Ramos (cell line): ENCODE measurements at regions not wholly inside any gene's neighbourhood (a gene's known extent, or its start where the extent isn't known, plus 50 kb on each side); places are given as distances from the start of the nearest gene placed in this dataset.
"Not testable (repeated sequence)": the region's sequence is repeated elsewhere in the genome, so short reads cannot be mapped to it uniquely, and the experiment has no call there.

Experiments
- in situ Hi-C: fragments of 300-500 bp; cut with MboI; formaldehyde crosslinking; loops from one replicate; pipeline ENCODE4 v1.14.3; 2022; ENCODE audit warnings: low sequenced_read_pairs; ENCODE audit not compliant: unreplicated experiment

GRCh38 chr15:69861331-69862171, 236.2 kb downstream of the TLE3 start:
- in situ Hi-C loops, result no loop called here

- in situ Hi-C loops, result no loop called here
These were observed 235.2 kb downstream of the TLE3 start for GRCh38 chr15:69862540-69862939.

GRCh38 chr15:69863446-69863845, 234.3 kb downstream of the TLE3 start:
- in situ Hi-C loops, result no loop called here

GRCh38 chr15:69865369-69865768, 232.3 kb downstream of the TLE3 start:
- in situ Hi-C loops, result no loop called here

GRCh38 chr15:69868756-69869155, 229.0 kb downstream of the TLE3 start:
- in situ Hi-C loops, result no loop called here

GRCh38 chr15:69869291-69869690, 228.4 kb downstream of the TLE3 start:
- in situ Hi-C loops, result no loop called here

GRCh38 chr15:69869881-69870505, 227.7 kb downstream of the TLE3 start:
- in situ Hi-C loops, result no loop called here

GRCh38 chr15:69871511-69872134, 226.1 kb downstream of the TLE3 start:
- in situ Hi-C loops, result no loop called here

GRCh38 chr15:69873807-69874206, 223.9 kb downstream of the TLE3 start:
- in situ Hi-C loops, result no loop called here

- in situ Hi-C loops, result no loop called here
These were observed 223.4 kb downstream of the TLE3 start for GRCh38 chr15:69874321-69874720.

GRCh38 chr15:69876064-69876940, 221.4 kb downstream of the TLE3 start:
- in situ Hi-C loops, result no loop called here

- in situ Hi-C loops, result not testable (repeated sequence)
These were observed 217.8 kb downstream of the TLE3 start for GRCh38 chr15:69879963-69880362.

- in situ Hi-C loops, result no loop called here
These were observed 217.0 kb downstream of the TLE3 start for GRCh38 chr15:69880571-69881301.

GRCh38 chr15:69881302-69881670, 216.4 kb downstream of the TLE3 start:
- in situ Hi-C loops, result no loop called here

GRCh38 chr15:69881766-69882165, 216.0 kb downstream of the TLE3 start:
- in situ Hi-C loops, result no loop called here

GRCh38 chr15:69883306-69883705, 214.4 kb downstream of the TLE3 start:
- in situ Hi-C loops, result no loop called here

- in situ Hi-C loops, result no loop called here
These were observed 212.4 kb downstream of the TLE3 start for GRCh38 chr15:69885173-69885955.

GRCh38 chr15:69887009-69887408, 210.7 kb downstream of the TLE3 start:
- in situ Hi-C loops, result no loop called here

- in situ Hi-C loops, result no loop called here
These were observed 210.2 kb downstream of the TLE3 start for GRCh38 chr15:69887553-69887952.
